OCI-LY7 (cell line): ENCODE measurements at regions not wholly inside any gene's neighbourhood (a gene's known extent, or its start where the extent isn't known, plus 50 kb on each side); places are given as distances from the start of the nearest gene placed in this dataset.

Experiments
- BruUV-seq: library from RNA; stranded (reverse); fragments of 400-500 nt; replicated peaks from 2 replicates; lab custom pipeline; 2021; lab: Mats Ljungman, UMichigan
- CTCF ChIA-PET: fragments of 300-600 bp; sonication (Branson Sonifier 250); formaldehyde crosslinking; loops from one replicate; lab custom pipeline; 2022; ENCODE audit warnings: antibody characterized with exemption; ENCODE audit not compliant: unreplicated experiment; lab: Charles Lee
- POLR2A ChIA-PET: fragments of 300-600 bp; sonication (Branson Sonifier 250); formaldehyde crosslinking; loops from one replicate; lab custom pipeline; 2022; ENCODE audit warnings: antibody characterized with exemption; lab: Charles Lee
- DNase-seq: peaks from one replicate; pipeline ENCODE4 v3.0.0-alpha.2; 2015; ENCODE audit warnings: low spot score
- H2AFZ ChIP-seq: fragments of 200-600 bp; sonication (generic), shearing (Covaris generic); 2 replicates; pipeline ENCODE4 v1.6.1; 2014; ENCODE audit warnings: mild to moderate bottlenecking, antibody characterized with exemption, low read length, moderate library complexity
- H3K27ac ChIP-seq: fragments of 200-600 bp; sonication (generic); 2 replicates; pipeline ENCODE4 v1.5.1; 2014; ENCODE audit warnings: mixed run types, low read depth, mild to moderate bottlenecking, moderate library complexity, low read length, inconsistent platforms; ENCODE audit not compliant: poor library complexity, severe bottlenecking
- H3K36me3 ChIP-seq: fragments of 200-600 bp; sonication (generic); 2 replicates; pipeline ENCODE4 v1.6.1; 2014; ENCODE audit warnings: mild to moderate bottlenecking, antibody characterized with exemption, low read length, moderate library complexity, mixed read lengths; ENCODE audit not compliant: insufficient read depth
- H3K4me1 ChIP-seq: fragments of 200-600 bp; sonication (generic); 2 replicates; pipeline ENCODE4 v1.5.1; 2014; ENCODE audit warnings: mild to moderate bottlenecking, low read length; ENCODE audit not compliant: insufficient read depth, poor library complexity, severe bottlenecking
- H3K4me2 ChIP-seq: fragments of 200-600 bp; sonication (generic); 2 replicates; pipeline ENCODE4 v1.6.1; 2014; ENCODE audit warnings: mild to moderate bottlenecking, low read length
- H3K4me3 ChIP-seq: fragments of 200-600 bp; sonication (generic); 2 replicates; pipeline ENCODE4 v1.5.1; 2014; ENCODE audit warnings: mild to moderate bottlenecking, low read depth, low read length; ENCODE audit not compliant: poor library complexity, severe bottlenecking
- H3K79me2 ChIP-seq: fragments of 200-600 bp; sonication (generic); 2 replicates; pipeline ENCODE4 v1.6.1; 2016; ENCODE audit warnings: low read depth, mild to moderate bottlenecking, low read length, moderate library complexity, mixed read lengths; ENCODE audit not compliant: insufficient read depth
- H3K9me2 ChIP-seq: fragments of 200-600 bp; sonication (generic); 2 replicates; pipeline ENCODE4 v1.6.1; 2016; ENCODE audit warnings: mild to moderate bottlenecking, low read length, mixed read lengths; ENCODE audit not compliant: insufficient read depth
- H3K9me3 ChIP-seq: fragments of 200-600 bp; sonication (generic); 2 replicates; pipeline ENCODE4 v1.6.1; 2014; ENCODE audit warnings: mild to moderate bottlenecking, mixed run types, low read length, mixed read lengths
- H4K20me1 ChIP-seq: fragments of 200-600 bp; sonication (generic); 2 replicates; pipeline ENCODE4 v1.6.1; 2014; ENCODE audit warnings: mild to moderate bottlenecking, antibody characterized with exemption, low read length, moderate library complexity, mixed read lengths; ENCODE audit not compliant: insufficient read depth
- CTCF ChIP-seq: fragments of 200-600 bp; sonication (generic); conservative IDR thresholded peaks from 2 replicates; pipeline ENCODE4 v1.5.1; 2014; ENCODE audit warnings: mild to moderate bottlenecking, antibody characterized with exemption, low read length, moderate library complexity, mixed read lengths
- EZH2phosphoT487 ChIP-seq: fragments of 200-600 bp; sonication (generic); IDR thresholded peaks from 2 replicates; pipeline ENCODE4 v1.6.1; 2018; ENCODE audit warnings: low read depth, borderline replicate concordance, mild to moderate bottlenecking, mixed run types, antibody characterized with exemption, low read length, moderate library complexity, mixed read lengths
- intact Hi-C: fragments of 100-400 bp; cut with micrococcal nuclease; formaldehyde crosslinking; loops from one replicate; pipeline ENCODE4 v1.10.0; 2022; ENCODE audit not compliant: unreplicated experiment

- intact Hi-C loops, result no loop called here
- no peak overlapping the region for H2AFZ ChIP-seq
- no peak overlapping the region for H3K4me3 ChIP-seq
- no peaks in the 10 kb centered on the region for H4K20me1 ChIP-seq
- TF ChIP-seq EZH2phosphoT487 (no peak), CTCF (no peak)
- H3K4me1 ChIP-seq, result no peaks in the 10 kb centered on the region
- no TSS peak for BruUV-seq
- DNase-seq, result no peak
- H3K79me2 ChIP-seq, result no peaks in the 10 kb centered on the region
- H3K9me3 ChIP-seq, result no peaks in the 10 kb centered on the region
- ChIA-PET CTCF (no interaction called here), POLR2A (no interaction called here)
- H3K9me2 ChIP-seq, result no peaks in the 10 kb centered on the region
- H3K36me3 ChIP-seq, result no peaks in the 10 kb centered on the region
- H3K27ac ChIP-seq, result no peak overlapping the region
- H3K4me2 ChIP-seq, result no peak overlapping the region
Observed at GRCh38 chr11:94678901-94679300, 89.3 kb upstream of the AMOTL1 start.

- CTCF ChIA-PET, result no interaction called here
- Histone ChIP-seq H3K79me2 (no peaks in the 10 kb centered on the region), H3K27ac (no peak overlapping the region), H3K4me2 (no peak overlapping the region), H4K20me1 (no peaks in the 10 kb centered on the region), H3K4me3 (no peak overlapping the region), H3K9me2 (no peaks in the 10 kb centered on the region), H3K4me1 (no peaks in the 10 kb centered on the region), H3K9me3 (no peaks in the 10 kb centered on the region), H3K36me3 (no peaks in the 10 kb centered on the region), H2AFZ (no peak overlapping the region)
- no TSS peak for BruUV-seq
- intact Hi-C loops, result no loop called here
- POLR2A ChIA-PET, result interaction anchor here (0.7 kb wide), 1 partner anchor 40 kb away, joined by 3 read pairs; no protein-coding TSS in a partner anchor
- TF ChIP-seq CTCF (no peak), EZH2phosphoT487 (no peak)
- DNase-seq, result no peak
Observed at GRCh38 chr11:94680426-94680825, 87.7 kb upstream of the AMOTL1 start.

DNA sequence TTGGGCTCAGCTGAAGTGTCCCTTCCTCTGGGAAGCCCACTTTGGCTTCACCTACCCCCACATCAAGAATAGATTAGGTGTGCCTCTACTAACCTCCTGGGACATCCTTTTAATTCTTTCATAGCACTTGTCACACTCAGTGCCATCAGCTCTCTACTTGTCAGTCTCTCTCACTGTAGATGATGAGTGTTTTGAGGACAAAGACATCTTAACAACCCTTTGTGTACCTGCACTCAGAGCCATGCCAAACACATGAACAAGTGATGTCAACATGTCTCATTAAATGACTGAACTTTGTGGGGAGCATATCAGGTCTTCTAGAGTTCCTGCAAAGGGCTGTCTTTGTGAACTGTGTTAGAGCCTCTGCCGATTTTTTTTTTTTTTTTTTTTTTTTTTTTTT is 87.0 kb upstream of the AMOTL1 start:
- BruUV-seq, result no TSS peak
- POLR2A ChIA-PET, result no interaction called here

More for the DNA sequence above, 87.0 kb upstream of the AMOTL1 start:
- no peaks in the 10 kb centered on the region for H3K4me1 ChIP-seq
- H3K4me3 ChIP-seq, result no peak overlapping the region
- H3K27ac ChIP-seq, result no peak overlapping the region
- no peak overlapping the region for H2AFZ ChIP-seq
- no peaks in the 10 kb centered on the region for H3K79me2 ChIP-seq
- H3K9me3 ChIP-seq, result no peaks in the 10 kb centered on the region
- CTCF ChIA-PET, result no interaction called here
- no peaks in the 10 kb centered on the region for H3K9me2 ChIP-seq
- no peak overlapping the region for H3K4me2 ChIP-seq
- no peak for DNase-seq
- TF ChIP-seq EZH2phosphoT487, result no peak
- TF ChIP-seq CTCF, result no peak
- H4K20me1 ChIP-seq, result no peaks in the 10 kb centered on the region
- no peaks in the 10 kb centered on the region for H3K36me3 ChIP-seq
- intact Hi-C loops, result no loop called here
